Thyroid gland (tissue), 4 donors: ENCODE measurements at regions not wholly inside any gene's neighbourhood (a gene's known extent, or its start where the extent isn't known, plus 50 kb on each side); places are given as distances from the start of the nearest gene placed in this dataset.

ENCODE experiments used
- DNase-seq, 2 donors: peaks; one replicate each; pipeline ENCODE4 v3.0.0-alpha.2; 2019
- H3K27ac ChIP-seq, 3 donors: fragments of 200-600 bp; sonication (generic); 1 replicate in 2 of 3; 2 replicates in 1 of 3; pipeline ENCODE4 v1.5.1; 2016 to 2019; ENCODE audit warnings: mild to moderate bottlenecking in 1 of 3, moderate library complexity in 1 of 3
- H3K27me3 ChIP-seq: fragments of 200-600 bp; sonication (generic); one replicate; pipeline ENCODE4 v1.5.1; 2019
- H3K36me3 ChIP-seq, 2 donors: fragments of 200-600 bp; sonication (generic); one replicate each; pipeline ENCODE4 v1.5.1; 2016 to 2019
- H3K4me1 ChIP-seq, 2 donors: fragments of 200-600 bp; sonication (generic); one replicate each; pipeline ENCODE4 v1.5.1; 2017 to 2019
- H3K4me3 ChIP-seq, 3 donors: fragments of 200-600 bp; sonication (generic); replicated peaks in 1 of 3; 1 replicate in 2 of 3; 2 replicates in 1 of 3; pipeline ENCODE4 v1.5.1; 2016; ENCODE audit warnings: mild to moderate bottlenecking in 1 of 3
- H3K9me3 ChIP-seq: fragments of 200-600 bp; sonication (generic); one replicate; pipeline ENCODE4 v1.5.1; 2017
- CTCF ChIP-seq, 6 experiments: fragments of 200-600 bp in 3 of 6; fragments of 450-650 bp in 3 of 6; sonication (generic) in 3 of 6; IDR thresholded peaks; one replicate each; pipeline ENCODE4 v1.5.1; 2016 to 2019; ENCODE audit warnings: antibody characterized with exemption in 6 of 6, mild to moderate bottlenecking in 2 of 6, inconsistent platforms in 1 of 6, moderate library complexity in 1 of 6
- POLR2A ChIP-seq, 2 donors: fragments of 450-650 bp; IDR thresholded peaks; one replicate each; pipeline ENCODE4 v1.6.1; 2017; ENCODE audit warnings: antibody characterized with exemption in 2 of 2, mild to moderate bottlenecking in 2 of 2, moderate library complexity in 1 of 2
- WGBS, 2 donors: methylation state at CpG; one replicate each; pipeline ENCODE4 v1.1.5; 2017; 5-methylcytosine and 5-hydroxymethylcytosine counted together
- intact Hi-C: fragments of 100-400 bp; cut with DNase I; formaldehyde crosslinking; loops from one replicate; pipeline ENCODE4 v1.15.1; 2023

- H3K4me1 ChIP-seq = no peaks in the 10 kb centered on the region
- H3K36me3 ChIP-seq = no peaks in the 10 kb centered on the region
- no peaks in the 10 kb centered on the region for H3K9me3 ChIP-seq
- WGBS, 2 donors = 98% methylated on average over 1 of the region's 1 CpG
- intact Hi-C loops = no loop called here
- TF ChIP-seq POLR2A (IDR thresholded peaks at IDR 0.05) (no peak), CTCF (IDR thresholded peaks at IDR 0.05) (no peak)
- H3K4me3 ChIP-seq = no peak overlapping the region
- no peaks in the 10 kb centered on the region for H3K27me3 ChIP-seq
- H3K27ac ChIP-seq = no peak overlapping the region
- DNase-seq = no peak
These were observed 816.5 kb downstream of the EFNA5 start for GRCh38 chr5:106854105-106854687.

GRCh38 chr5:106853266-106853665 lies 817.5 kb downstream of the EFNA5 start:
- Histone ChIP-seq H3K36me3 (no peaks in the 10 kb centered on the region), H3K9me3 (no peaks in the 10 kb centered on the region), H3K4me3 (no peak overlapping the region), H3K27me3 (no peaks in the 10 kb centered on the region), H3K4me1 (no peaks in the 10 kb centered on the region), H3K27ac (no peak overlapping the region)
- no peak for DNase-seq
- intact Hi-C loops = no loop called here
- WGBS, 2 donors = 93 to 95% methylated on average over 4 of the region's 4 CpGs
- TF ChIP-seq CTCF (IDR thresholded peaks at IDR 0.05) (no peak), POLR2A (IDR thresholded peaks at IDR 0.05) (no peak)

- no peak for DNase-seq
- Histone ChIP-seq H3K4me1 (no peaks in the 10 kb centered on the region), H3K27ac (no peak overlapping the region), H3K4me3 (no peak overlapping the region), H3K27me3 (no peaks in the 10 kb centered on the region), H3K36me3 (no peaks in the 10 kb centered on the region), H3K9me3 (no peaks in the 10 kb centered on the region)
- intact Hi-C loops = no loop called here
- no peak for TF ChIP-seq POLR2A (IDR thresholded peaks at IDR 0.05)
- WGBS, 2 donors = 75 to 79% methylated on average over 3 of the region's 3 CpGs
These were observed 821.5 kb downstream of the EFNA5 start for GRCh38 chr5:106849266-106849665.

GRCh38 chr5:106843812-106844416 lies 826.8 kb downstream of the EFNA5 start:
- Histone ChIP-seq H3K9me3 (no peaks in the 10 kb centered on the region), H3K4me1 (no peaks in the 10 kb centered on the region), H3K27me3 (no peaks in the 10 kb centered on the region), H3K27ac (no peak overlapping the region), H3K4me3 (no peak overlapping the region), H3K36me3 (no peaks in the 10 kb centered on the region)
- 77 to 80% methylated on average over 4 of the region's 4 CpGs for WGBS, 2 donors
- DNase-seq = no peak
- intact Hi-C loops = no loop called here
- TF ChIP-seq CTCF (IDR thresholded peaks at IDR 0.05) (peak in 2 of 6 experiments; percentile 12 to 14), POLR2A (IDR thresholded peaks at IDR 0.05) (no peak)

GRCh38 chr5:106833517-106833916 lies 837.2 kb downstream of the EFNA5 start:
- no peaks in the 10 kb centered on the region for H3K4me1 ChIP-seq
- TF ChIP-seq POLR2A (IDR thresholded peaks at IDR 0.05) (no peak), CTCF (IDR thresholded peaks at IDR 0.05) (no peak)
- H3K27ac ChIP-seq = no peak overlapping the region
- H3K36me3 ChIP-seq = no peaks in the 10 kb centered on the region
- intact Hi-C loops = no loop called here
- H3K4me3 ChIP-seq = no peak overlapping the region
- H3K27me3 ChIP-seq = no peaks in the 10 kb centered on the region
- 70 to 81% methylated on average over 3 of the region's 3 CpGs for WGBS, 2 donors
- no peaks in the 10 kb centered on the region for H3K9me3 ChIP-seq
- no peak for DNase-seq
